ENCODE measurements at regions not wholly inside any gene's neighbourhood (a gene's known extent, or its start where the extent isn't known, plus 50 kb on each side); places are given as distances from the start of the nearest gene placed in this dataset.
"Not testable (repeated sequence)": the region's sequence is repeated elsewhere in the genome, so short reads cannot be mapped to it uniquely, and the experiment has no call there.

- no peak for DNase-seq (ENCODE audit: low read depth in 2 of 2, low spot score in 1 of 2)
These were observed 287.8 kb upstream of the MKLN1 start for GRCh38 chr7:131039836-131040235.

GRCh38 chr7:131040467-131040932 lies 287.2 kb upstream of the MKLN1 start:
- DNase-seq (ENCODE audit: low read depth in 2 of 2, low spot score in 1 of 2) = peak in 1 of 2 donors; percentile 23

GRCh38 chr7:131041012-131041695 lies 286.5 kb upstream of the MKLN1 start:
- not testable (repeated sequence) for DNase-seq (ENCODE audit: low read depth in 2 of 2, low spot score in 1 of 2)

GRCh38 chr7:131042269-131043160 lies 285.2 kb upstream of the MKLN1 start:
- DNase-seq (ENCODE audit: low read depth in 2 of 2, low spot score in 1 of 2) = no peak

DNA sequence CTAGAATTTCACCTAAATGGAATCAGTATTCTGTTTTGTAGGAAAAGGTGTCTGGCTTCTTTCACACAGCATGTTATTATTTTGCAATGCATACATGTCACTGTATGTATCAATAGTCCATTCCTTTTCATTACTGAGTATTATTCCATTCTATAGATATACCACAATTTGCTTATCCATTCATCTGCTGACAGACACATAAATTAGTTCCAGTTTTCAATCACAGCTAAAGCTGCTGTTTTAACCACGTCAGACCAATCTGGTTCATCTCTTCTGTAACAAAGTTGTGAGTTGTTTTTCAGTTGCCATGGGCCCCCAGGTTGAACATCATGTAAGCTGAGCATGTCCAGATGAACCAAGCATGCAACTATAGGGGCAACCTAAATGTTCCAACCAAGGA lies 282.1 kb upstream of the MKLN1 start:
- DNase-seq (ENCODE audit: low read depth in 2 of 2, low spot score in 1 of 2) = no peak

GRCh38 chr7:131046246-131046645 lies 281.4 kb upstream of the MKLN1 start:
- no peak for DNase-seq (ENCODE audit: low read depth in 2 of 2, low spot score in 1 of 2)

DNA sequence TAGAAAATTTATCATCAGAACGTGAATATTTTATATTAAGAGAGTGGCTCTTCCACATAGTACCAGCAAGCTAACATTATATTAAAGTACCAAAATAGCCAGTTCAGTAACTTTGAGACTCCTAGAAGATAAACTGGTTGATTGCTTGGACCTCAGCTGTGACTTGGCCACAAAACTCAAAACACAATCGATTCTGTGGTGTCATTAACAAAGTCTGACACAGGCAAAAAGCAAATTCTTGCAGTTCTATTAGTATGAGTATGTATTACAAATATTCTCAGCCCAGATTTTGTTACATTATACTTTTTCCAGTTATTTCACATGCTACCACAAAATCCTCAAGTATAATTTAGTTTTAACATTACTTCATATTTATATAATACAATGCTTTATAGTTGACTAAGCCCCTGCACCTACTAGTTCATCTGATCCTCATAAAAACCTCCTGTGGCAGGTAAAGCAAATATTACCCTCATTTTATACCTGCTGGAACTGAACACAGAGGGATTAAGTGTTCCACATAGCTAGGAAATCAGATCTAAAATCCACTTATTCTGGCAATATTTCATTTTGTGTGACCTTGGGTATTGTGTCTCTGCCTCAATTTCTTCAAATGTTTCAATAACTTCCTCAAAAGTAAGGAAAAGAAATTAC lies 279.9 kb upstream of the MKLN1 start:
- no peak for DNase-seq (ENCODE audit: low read depth in 2 of 2, low spot score in 1 of 2)

GRCh38 chr7:131051304-131051703 lies 276.4 kb upstream of the MKLN1 start:
- no peak for DNase-seq (ENCODE audit: low read depth in 2 of 2, low spot score in 1 of 2)

- no peak for DNase-seq (ENCODE audit: low read depth in 2 of 2, low spot score in 1 of 2)
These were observed 275.3 kb upstream of the MKLN1 start for GRCh38 chr7:131052285-131052904.

- no peak for DNase-seq (ENCODE audit: low read depth in 2 of 2, low spot score in 1 of 2)
These were observed 271.7 kb upstream of the MKLN1 start for GRCh38 chr7:131056007-131056406.

DNA sequence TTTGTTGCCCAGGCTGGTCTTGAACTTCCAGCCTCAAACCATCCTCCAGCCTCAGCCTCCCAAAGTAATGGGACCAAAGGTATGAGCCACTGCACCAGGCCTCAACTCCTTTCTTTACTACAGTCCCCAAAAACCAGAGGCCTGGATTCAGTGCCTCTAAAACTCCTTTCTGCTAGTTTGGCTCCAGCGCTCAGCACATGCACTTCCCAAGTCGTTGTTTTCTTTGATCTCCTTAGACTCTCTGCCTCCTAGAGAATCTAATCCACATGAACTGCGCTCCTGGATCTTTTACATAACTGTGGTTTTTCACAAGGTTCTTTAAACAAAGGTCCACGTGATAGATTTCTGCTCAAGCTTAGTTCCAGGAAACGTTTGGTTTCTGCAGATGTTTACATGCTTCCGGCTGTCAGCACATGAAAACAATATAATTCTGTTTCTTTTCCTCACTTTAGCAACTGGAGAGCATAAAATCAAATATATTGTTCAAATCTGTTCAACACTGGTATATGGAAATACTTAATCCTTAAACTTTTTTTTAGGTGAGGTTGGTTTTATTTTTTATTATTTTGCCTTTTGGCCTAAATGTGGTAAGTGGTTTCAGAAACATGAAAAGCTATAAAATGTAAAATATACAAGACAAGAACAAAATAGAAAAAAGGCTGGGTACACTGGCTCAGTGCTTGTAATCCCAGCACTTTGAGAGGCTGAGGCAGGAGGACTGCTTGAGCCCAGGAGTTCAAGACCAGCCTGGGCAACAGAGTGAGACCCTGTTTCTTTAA lies 270.5 kb upstream of the MKLN1 start:
- DNase-seq (ENCODE audit: low read depth in 2 of 2, low spot score in 1 of 2) = no peak

GRCh38 chr7:131057794-131058070 lies 269.9 kb upstream of the MKLN1 start:
- no peak for DNase-seq (ENCODE audit: low read depth in 2 of 2, low spot score in 1 of 2)

GRCh38 chr7:131058561-131059288 lies 269.0 kb upstream of the MKLN1 start:
- DNase-seq (ENCODE audit: low read depth in 2 of 2, low spot score in 1 of 2) = not testable (repeated sequence)

GRCh38 chr7:131059401-131059800 lies 268.3 kb upstream of the MKLN1 start:
- DNase-seq (ENCODE audit: low read depth in 2 of 2, low spot score in 1 of 2) = not testable (repeated sequence)

GRCh38 chr7:131061158-131061557 lies 266.5 kb upstream of the MKLN1 start:
- no peak for DNase-seq (ENCODE audit: low read depth in 2 of 2, low spot score in 1 of 2)

GRCh38 chr7:131061818-131062217 lies 265.9 kb upstream of the MKLN1 start:
- no peak for DNase-seq (ENCODE audit: low read depth in 2 of 2, low spot score in 1 of 2)

- no peak for DNase-seq (ENCODE audit: low read depth in 2 of 2, low spot score in 1 of 2)
These were observed 261.0 kb upstream of the MKLN1 start for GRCh38 chr7:131066635-131067034.

DNA sequence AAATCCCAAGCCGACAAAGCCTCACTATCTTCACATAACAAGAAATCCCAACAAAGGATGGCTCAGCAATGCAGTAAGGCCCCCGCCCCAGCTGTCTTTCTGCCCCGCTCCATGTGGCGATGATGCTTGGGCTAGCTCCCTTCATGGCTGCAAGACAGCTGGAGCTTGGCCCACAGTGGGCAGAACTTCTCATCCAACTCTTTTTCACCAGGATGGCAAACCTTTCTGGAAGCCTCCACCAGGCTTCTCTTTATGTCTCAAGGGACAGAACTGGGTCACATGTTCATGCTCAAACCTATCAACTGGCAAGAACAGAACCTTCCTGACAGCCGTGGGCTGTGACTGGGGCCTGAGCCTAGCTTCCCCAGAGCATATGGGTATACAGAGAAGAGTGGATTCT lies 260.5 kb upstream of the MKLN1 start:
- DNase-seq (ENCODE audit: low read depth in 2 of 2, low spot score in 1 of 2) = no peak

DNA sequence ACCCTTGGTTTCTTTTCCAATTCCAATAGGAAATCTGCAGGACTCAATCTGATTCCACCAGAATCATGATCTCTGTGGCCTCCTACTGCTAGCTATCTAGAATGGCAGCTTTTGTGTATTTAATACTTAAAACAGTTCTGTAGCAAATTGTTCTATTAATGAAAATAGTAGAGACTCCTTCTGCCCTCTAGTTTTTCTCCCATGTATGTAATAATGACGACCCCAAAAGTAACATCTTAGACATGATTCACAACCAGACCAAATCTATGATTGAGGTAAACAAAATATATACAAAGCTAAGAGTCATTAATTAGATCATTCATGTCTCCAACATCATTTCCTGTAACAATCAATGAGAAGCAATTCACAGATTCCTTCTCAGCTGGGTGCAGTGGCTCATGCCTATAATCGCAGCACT lies 259.1 kb upstream of the MKLN1 start:
- no peak for DNase-seq (ENCODE audit: low read depth in 2 of 2, low spot score in 1 of 2)

Measured in stimulated activated CD8-positive, alpha-beta memory T cell treated with anti-CD3 and anti-CD28 coated beads, Interleukin-4, amount 100 ng/mL, for 1 hour (primary cell).